HUES6 (cell line): ENCODE measurements at regions not wholly inside any gene's neighbourhood (a gene's known extent, or its start where the extent isn't known, plus 50 kb on each side); places are given as distances from the start of the nearest gene placed in this dataset.
"Not testable (repeated sequence)": the region's sequence is repeated elsewhere in the genome, so short reads cannot be mapped to it uniquely, and the experiment has no call there.

ENCODE experiments used
- H3K27ac ChIP-seq: 2 replicates; pipeline ENCODE4 v1.7.0; 2013; ENCODE audit warnings: low read depth, mild to moderate bottlenecking, low read length, inconsistent platforms
- H3K27me3 ChIP-seq: 2 replicates; pipeline ENCODE4 v1.6.1; 2013; ENCODE audit warnings: low read length; ENCODE audit not compliant: control insufficient read depth, insufficient read depth
- H3K36me3 ChIP-seq: 2 replicates; pipeline ENCODE4 v1.6.1; 2013; ENCODE audit warnings: low read length; ENCODE audit not compliant: control insufficient read depth, insufficient read depth
- H3K4me1 ChIP-seq: 2 replicates; pipeline ENCODE4 v1.6.1; 2013; ENCODE audit warnings: low read length; ENCODE audit not compliant: control insufficient read depth, insufficient read depth
- H3K4me3 ChIP-seq: 2 replicates; pipeline ENCODE4 v1.5.1; 2013; ENCODE audit warnings: low read depth, low read length
- H3K9ac ChIP-seq: one replicate; pipeline ENCODE4 v1.6.1; 2013; ENCODE audit warnings: mild to moderate bottlenecking, low read length
- H3K9me3 ChIP-seq: 2 replicates; pipeline ENCODE4 v1.6.1; 2013; ENCODE audit warnings: low read depth, low read length; ENCODE audit not compliant: control insufficient read depth, insufficient read depth

DNA sequence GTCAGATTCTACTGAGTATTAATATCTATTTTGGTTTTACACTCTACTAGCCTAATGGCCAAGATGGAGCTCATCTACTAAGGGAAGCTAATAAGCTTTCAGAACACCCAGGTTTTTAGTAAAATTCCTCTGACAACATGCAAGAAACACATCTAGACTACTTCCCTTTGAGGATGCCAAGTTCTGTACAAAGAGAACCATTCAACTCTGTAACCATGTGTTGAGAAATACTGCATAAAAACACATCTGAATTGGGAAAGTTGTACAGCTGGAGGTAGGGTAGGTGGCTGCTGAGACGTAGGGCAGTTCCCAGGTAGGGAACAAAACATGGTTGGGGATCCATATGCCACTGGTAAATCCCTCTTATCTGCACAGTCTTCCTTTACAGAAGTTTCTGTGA lies 66.2 kb downstream of the SC5D start:
- Histone ChIP-seq H3K27me3 (no peaks in the 10 kb centered on the region), H3K36me3 (no peaks in the 10 kb centered on the region), H3K9ac (no peak overlapping the region), H3K27ac (no peak overlapping the region), H3K4me3 (no peak overlapping the region), H3K9me3 (no peaks in the 10 kb centered on the region), H3K4me1 (no peaks in the 10 kb centered on the region)

DNA sequence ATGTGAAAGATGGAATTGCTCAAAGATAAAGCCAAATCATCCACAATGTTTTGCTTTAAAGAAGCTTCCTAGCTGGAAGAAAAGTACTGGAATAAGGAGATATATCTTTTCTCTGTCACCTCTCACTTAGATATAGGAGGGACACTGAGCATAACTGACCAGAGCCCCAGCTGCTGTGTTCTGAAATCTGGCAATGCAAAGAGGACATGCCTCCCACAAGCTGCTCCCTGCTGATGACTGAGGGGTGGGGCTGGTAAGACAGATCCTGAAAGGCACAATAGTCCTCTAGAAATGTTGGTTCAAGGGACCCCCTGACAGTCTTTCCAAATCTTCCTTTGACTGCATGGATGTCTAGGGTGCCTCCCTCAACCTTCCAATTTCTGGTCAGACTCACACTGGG lies 67.0 kb downstream of the SC5D start:
- no peaks in the 10 kb centered on the region for H3K9me3 ChIP-seq
- H3K36me3 ChIP-seq, result no peaks in the 10 kb centered on the region
- no peaks in the 10 kb centered on the region for H3K27me3 ChIP-seq
- no peak overlapping the region for H3K9ac ChIP-seq
- no peaks in the 10 kb centered on the region for H3K4me1 ChIP-seq
- no peak overlapping the region for H3K27ac ChIP-seq
- H3K4me3 ChIP-seq, result no peak overlapping the region

DNA sequence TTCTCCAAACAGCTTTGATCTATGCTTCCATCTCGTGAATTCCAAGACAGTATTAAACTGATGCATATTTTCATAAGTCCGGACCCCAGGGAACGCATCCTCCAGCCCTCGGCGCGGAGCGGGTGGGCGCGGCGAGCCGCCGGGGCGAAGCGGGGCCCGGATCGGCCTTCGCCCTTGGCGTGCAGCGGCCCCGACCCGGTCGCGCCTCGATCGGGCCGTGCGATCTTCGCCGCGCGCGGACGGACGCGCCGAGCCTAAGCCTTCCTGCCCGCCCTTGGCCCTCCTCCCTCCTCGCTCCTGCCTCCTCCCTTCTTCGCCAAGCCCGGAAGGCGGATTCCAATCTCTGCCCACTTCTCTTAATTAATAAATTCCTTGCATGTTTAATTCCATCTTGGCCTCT lies 70.4 kb downstream of the SC5D start:
- not testable (repeated sequence) for H3K4me3 ChIP-seq, H3K4me1 ChIP-seq, H3K9me3 ChIP-seq, H3K27ac ChIP-seq, H3K36me3 ChIP-seq, H3K9ac ChIP-seq, H3K27me3 ChIP-seq

DNA sequence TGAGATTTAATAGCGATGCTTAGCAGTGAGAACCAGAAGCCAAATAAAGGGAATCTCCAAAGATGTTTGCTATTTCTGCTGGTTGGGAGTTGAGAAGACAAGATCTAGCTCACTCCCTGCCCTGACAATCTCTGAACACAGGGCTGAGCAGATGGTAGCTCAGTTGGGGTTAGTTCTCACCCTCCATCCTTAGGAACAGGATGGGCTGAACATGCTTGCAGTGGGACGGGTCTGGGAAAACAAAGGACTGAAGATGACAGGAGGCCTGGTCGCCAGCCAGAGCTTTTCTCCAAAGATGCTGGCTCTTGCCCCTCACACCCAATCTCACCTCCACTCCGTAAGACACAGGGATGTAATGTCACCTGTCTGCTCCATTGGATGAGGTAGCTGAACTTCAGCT lies 72.7 kb downstream of the SC5D start:
- Histone ChIP-seq H3K27ac (no peak overlapping the region), H3K36me3 (no peaks in the 10 kb centered on the region), H3K4me1 (peaks cover 12% of the 10 kb centered on the region)

DNA sequence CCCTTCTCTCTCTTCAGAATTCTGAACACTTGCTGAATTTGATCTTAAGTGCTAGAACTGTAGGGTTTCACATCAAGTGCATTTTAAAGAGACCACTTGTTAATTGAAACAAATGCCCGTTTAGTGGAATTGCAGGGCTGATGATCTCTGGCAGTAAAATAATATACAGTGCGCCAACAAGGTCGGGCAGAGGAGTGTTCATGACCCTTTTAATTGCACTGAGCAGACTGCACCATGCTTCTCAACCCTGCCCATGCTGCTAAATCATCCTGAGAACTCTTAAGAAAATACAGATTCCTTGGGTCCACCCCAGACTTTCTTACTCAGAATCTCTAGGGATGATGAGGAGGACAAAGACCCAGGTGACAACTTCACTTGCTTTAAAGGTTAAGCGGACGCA lies 73.5 kb downstream of the SC5D start:
- Histone ChIP-seq H3K9ac (no peak overlapping the region), H3K27ac (no peak overlapping the region), H3K36me3 (no peaks in the 10 kb centered on the region), H3K4me1 (peaks cover 12% of the 10 kb centered on the region), H3K9me3 (no peaks in the 10 kb centered on the region), H3K27me3 (no peaks in the 10 kb centered on the region), H3K4me3 (no peak overlapping the region)

More for the DNA sequence above, 72.7 kb downstream of the SC5D start:
- Histone ChIP-seq H3K9me3 (no peaks in the 10 kb centered on the region), H3K27me3 (no peaks in the 10 kb centered on the region), H3K4me3 (no peak overlapping the region), H3K9ac (no peak overlapping the region)

DNA sequence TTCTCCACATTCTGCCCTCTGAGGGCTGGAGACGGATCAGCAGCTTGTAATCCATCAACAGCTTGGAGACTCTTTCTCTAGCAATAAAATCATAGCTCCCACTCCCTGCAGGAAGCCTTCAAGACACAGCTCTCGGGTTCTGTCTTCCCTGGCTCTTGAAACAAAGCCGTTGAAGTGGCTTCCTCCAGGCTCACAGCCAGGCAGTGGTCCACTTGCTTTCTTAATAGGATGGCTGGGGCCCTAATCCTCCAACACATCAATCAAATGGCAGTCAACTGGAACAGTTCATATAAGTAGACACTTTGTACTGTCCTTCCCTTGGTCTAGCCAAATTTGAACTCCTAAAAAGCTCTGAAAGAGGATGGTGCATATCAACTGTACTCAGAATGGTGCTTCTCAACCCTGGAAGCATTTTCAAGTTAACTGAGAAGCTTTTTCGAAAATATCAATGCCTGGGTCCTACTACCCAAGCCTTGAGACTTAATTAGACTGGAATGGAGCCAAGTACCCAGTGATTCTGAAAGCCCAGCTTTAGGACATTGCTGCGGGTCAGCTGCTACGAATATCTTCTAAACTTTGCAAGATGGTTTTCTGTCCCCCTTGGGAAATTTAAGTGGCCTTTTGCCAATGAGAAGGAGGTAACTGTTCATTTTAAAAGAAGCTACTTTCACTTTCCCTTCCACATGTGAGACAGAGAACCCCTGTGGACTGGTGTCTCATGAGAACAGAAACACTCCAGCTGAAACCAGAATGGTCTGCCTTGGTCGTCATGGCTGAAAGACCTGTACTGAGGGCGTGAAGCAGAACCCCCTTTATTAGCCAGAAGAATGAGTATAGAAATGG lies 74.7 kb downstream of the SC5D start:
- no peaks in the 10 kb centered on the region for H3K9me3 ChIP-seq
- H3K27ac ChIP-seq, result no peak overlapping the region
- H3K27me3 ChIP-seq, result no peaks in the 10 kb centered on the region
- no peak overlapping the region for H3K4me3 ChIP-seq
- H3K4me1 ChIP-seq, result peaks cover 18% of the 10 kb centered on the region
- H3K9ac ChIP-seq, result no peak overlapping the region
- no peaks in the 10 kb centered on the region for H3K36me3 ChIP-seq

DNA sequence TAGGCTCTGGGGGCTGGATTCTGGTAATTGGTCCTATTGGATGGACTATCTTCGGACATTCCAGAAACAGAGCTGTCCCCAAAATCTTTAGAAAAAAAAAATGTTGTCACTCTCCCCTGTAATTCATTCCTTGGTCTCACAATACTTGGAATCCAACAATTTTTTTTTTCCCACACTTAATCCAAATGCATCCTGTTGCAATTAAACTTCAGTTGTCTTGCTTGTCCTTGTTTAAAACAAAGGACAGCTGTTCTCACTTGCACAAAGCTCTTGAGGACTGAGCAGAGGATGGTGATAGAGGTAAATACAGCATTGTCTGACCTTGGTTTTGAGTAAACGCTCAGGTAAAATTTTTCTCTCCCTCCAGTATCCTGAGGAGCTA lies 75.3 kb downstream of the SC5D start:
- no peak overlapping the region for H3K4me3 ChIP-seq
- H3K27me3 ChIP-seq, result no peaks in the 10 kb centered on the region

DNA sequence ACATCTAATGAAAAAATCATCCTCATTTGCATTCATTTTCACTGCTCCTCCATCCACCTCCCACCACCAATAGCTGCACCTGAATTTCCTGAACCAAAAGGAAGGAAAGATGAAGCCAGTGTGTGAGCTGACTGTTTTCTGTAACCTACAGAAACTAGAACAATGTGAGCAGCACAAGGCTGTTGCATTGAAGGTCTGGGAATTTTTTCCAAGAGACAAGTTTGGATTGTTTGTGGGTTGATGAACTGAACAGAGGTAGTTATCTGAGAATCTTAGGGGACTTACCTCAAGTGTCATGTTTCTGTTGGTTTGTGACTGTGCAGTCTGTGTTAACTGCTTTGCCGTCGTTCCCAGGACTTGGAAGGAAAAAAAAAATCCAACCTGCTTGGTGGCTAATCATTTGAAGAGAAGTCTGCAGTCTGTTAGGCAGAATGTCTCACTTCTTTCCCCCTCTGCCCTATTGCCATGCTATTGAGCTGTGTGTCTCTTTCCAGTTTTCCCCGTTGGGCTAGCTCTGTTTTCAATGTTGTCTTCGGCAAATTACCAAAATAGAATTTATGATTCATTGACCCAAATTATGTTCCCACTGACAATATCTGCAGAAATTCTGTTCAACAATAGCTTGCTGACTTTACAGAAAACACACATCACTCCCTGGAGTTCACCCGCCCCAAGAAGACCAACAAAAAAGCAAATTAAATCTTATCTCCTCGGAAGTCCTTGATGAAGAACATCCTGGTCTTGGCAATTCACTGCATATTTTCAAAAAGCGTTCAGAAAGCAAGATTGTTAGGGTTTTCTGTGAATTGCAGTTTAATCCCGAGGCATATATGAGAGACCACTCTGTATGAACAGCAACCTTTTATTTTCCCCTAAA lies 76.0 kb downstream of the SC5D start:
- H3K4me3 ChIP-seq, result no peak overlapping the region
- no peaks in the 10 kb centered on the region for H3K9me3 ChIP-seq
- H3K27me3 ChIP-seq, result no peaks in the 10 kb centered on the region
- H3K27ac ChIP-seq, result no peak overlapping the region
- peaks cover 31% of the 10 kb centered on the region for H3K4me1 ChIP-seq
- H3K9ac ChIP-seq, result no peak overlapping the region
- no peaks in the 10 kb centered on the region for H3K36me3 ChIP-seq

More for the DNA sequence above, 75.3 kb downstream of the SC5D start:
- Histone ChIP-seq H3K4me1 (peaks cover 24% of the 10 kb centered on the region), H3K27ac (no peak overlapping the region), H3K36me3 (no peaks in the 10 kb centered on the region), H3K9me3 (no peaks in the 10 kb centered on the region), H3K9ac (no peak overlapping the region)

DNA sequence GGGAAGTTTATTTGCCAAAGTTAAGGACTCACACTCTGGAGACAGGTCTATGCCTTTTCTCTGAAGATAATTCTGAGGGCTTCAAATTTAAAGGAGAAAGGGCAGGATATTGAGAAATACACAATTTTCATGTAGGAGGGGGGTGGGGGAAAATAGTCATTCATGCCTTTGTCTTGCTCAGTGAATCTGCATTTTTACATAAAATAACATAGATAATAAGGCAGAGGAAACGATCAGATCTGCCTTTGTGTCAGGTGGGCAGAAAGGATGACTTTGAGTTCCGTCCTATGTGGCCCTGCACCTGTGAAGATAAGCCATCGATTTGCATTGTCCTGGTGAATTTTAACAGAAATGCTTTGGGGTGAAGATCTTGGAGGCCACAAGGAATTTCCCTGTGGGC lies 76.8 kb downstream of the SC5D start:
- peaks cover 39% of the 10 kb centered on the region for H3K4me1 ChIP-seq
- H3K4me3 ChIP-seq, result no peak overlapping the region
- no peak overlapping the region for H3K9ac ChIP-seq

DNA sequence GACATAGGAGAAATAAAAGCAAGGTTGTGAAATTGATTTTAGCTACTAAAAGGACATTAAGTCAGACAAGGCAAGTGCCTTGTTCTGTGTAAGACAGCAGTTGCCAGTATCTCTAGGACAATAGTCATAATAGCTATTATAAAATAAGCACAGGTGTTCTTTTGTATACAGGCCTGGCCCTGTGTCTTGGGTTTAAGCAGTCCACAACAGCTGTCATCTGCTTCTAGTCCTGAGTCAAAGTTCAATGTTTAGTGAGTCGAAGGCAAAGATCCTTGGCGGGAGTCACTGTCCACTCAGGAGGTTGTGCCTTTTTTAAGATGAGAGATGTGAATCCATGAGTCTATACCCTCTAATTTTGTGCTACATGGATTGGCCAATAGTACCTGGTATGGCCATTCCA lies 79.5 kb downstream of the SC5D start:
- H3K27me3 ChIP-seq, result no peaks in the 10 kb centered on the region
- H3K27ac ChIP-seq, result no peak overlapping the region
- H3K9ac ChIP-seq, result no peak overlapping the region
- H3K36me3 ChIP-seq, result no peaks in the 10 kb centered on the region
- no peak overlapping the region for H3K4me3 ChIP-seq
- H3K4me1 ChIP-seq, result peaks cover 47% of the 10 kb centered on the region
- H3K9me3 ChIP-seq, result no peaks in the 10 kb centered on the region

More for the DNA sequence above, 76.8 kb downstream of the SC5D start:
- Histone ChIP-seq H3K9me3 (no peaks in the 10 kb centered on the region), H3K27ac (no peak overlapping the region), H3K36me3 (no peaks in the 10 kb centered on the region), H3K27me3 (no peaks in the 10 kb centered on the region)
